Astrocyte of the cerebellum (primary cell): ENCODE measurements at regions not wholly inside any gene's neighbourhood (a gene's known extent, or its start where the extent isn't known, plus 50 kb on each side); places are given as distances from the start of the nearest gene placed in this dataset.

Experiments used
- DNase-seq: peaks from one replicate; pipeline ENCODE4 v3.0.0-alpha.2; 2011; ENCODE audit warnings: low read depth
- H3K4me3 ChIP-seq: 2 replicates; pipeline ENCODE4 v1.5.1; 2011; ENCODE audit warnings: mild to moderate bottlenecking, low read depth, low read length, moderate library complexity
- CTCF ChIP-seq: IDR thresholded peaks from 2 replicates; pipeline ENCODE4 v1.5.1; 2012; ENCODE audit warnings: low read length, low read depth, moderate library complexity, mild to moderate bottlenecking; ENCODE audit errors: missing control alignments
- in situ Hi-C: cut with HindIII; loops from 2 replicates; pipeline ENCODE4 v1.10.0; 2017; ENCODE audit warnings: low sequenced_read_pairs

GRCh38 chr4:35358001-35358584 lies 886.2 kb downstream of the ARAP2 start:
- no peak for DNase-seq
- H3K4me3 ChIP-seq: no peak overlapping the region
- in situ Hi-C loops: no loop called here
- TF ChIP-seq CTCF: no peak

- DNase-seq: no peak
- H3K4me3 ChIP-seq: no peak overlapping the region
- in situ Hi-C loops: no loop called here
- no peak for TF ChIP-seq CTCF
Observed at GRCh38 chr4:35364321-35364870, 879.9 kb downstream of the ARAP2 start.

- in situ Hi-C loops: no loop called here
- DNase-seq: no peak
Observed at GRCh38 chr4:35365186-35365585, 879.1 kb downstream of the ARAP2 start.

GRCh38 chr4:35399912-35400311 lies 844.4 kb downstream of the ARAP2 start:
- no peak overlapping the region for H3K4me3 ChIP-seq
- DNase-seq: no peak
- TF ChIP-seq CTCF: no peak
- in situ Hi-C loops: no loop called here

More at GRCh38 chr4:35365186-35365585, 879.1 kb downstream of the ARAP2 start:
- no peak overlapping the region for H3K4me3 ChIP-seq
- TF ChIP-seq CTCF: no peak

- TF ChIP-seq CTCF: no peak
Observed at GRCh38 chr4:35423104-35423503, 821.2 kb downstream of the ARAP2 start.

GRCh38 chr4:35447474-35447873 lies 796.8 kb downstream of the ARAP2 start:
- no peak for TF ChIP-seq CTCF
- DNase-seq: no peak
- in situ Hi-C loops: no loop called here
- H3K4me3 ChIP-seq: no peak overlapping the region

More at GRCh38 chr4:35423104-35423503, 821.2 kb downstream of the ARAP2 start:
- DNase-seq: no peak
- in situ Hi-C loops: no loop called here
- H3K4me3 ChIP-seq: no peak overlapping the region

GRCh38 chr4:35459045-35459444 lies 785.3 kb downstream of the ARAP2 start:
- no peak overlapping the region for H3K4me3 ChIP-seq
- in situ Hi-C loops: no loop called here
- TF ChIP-seq CTCF: no peak
- no peak for DNase-seq
